HG03045 (cell line): ENCODE measurements at regions not wholly inside any gene's neighbourhood (a gene's known extent, or its start where the extent isn't known, plus 50 kb on each side); places are given as distances from the start of the nearest gene placed in this dataset.

Experiments used
- ATAC-seq: cut with Tn5 transposase; IDR thresholded peaks from one replicate; pipeline ENCODE4 v1.9.1; 2021; ENCODE audit warnings: mild to moderate bottlenecking, moderate library complexity; ENCODE audit not compliant: unreplicated experiment

- ATAC-seq: no peak
These were observed 73.9 kb downstream of the WNT5A start for GRCh38 chr3:55413236-55413635.

- no peak for ATAC-seq
These were observed 74.6 kb downstream of the WNT5A start for GRCh38 chr3:55412545-55412944.

GRCh38 chr3:55409806-55410205 is 77.3 kb downstream of the WNT5A start:
- no peak for ATAC-seq

- no peak for ATAC-seq
These were observed 78.8 kb downstream of the WNT5A start for GRCh38 chr3:55408193-55408826.

- no peak for ATAC-seq
These were observed 79.7 kb downstream of the WNT5A start for GRCh38 chr3:55407426-55407820.

GRCh38 chr3:55406696-55407425 is 80.2 kb downstream of the WNT5A start:
- ATAC-seq: no peak

GRCh38 chr3:55405436-55405835 is 81.7 kb downstream of the WNT5A start:
- no peak for ATAC-seq

GRCh38 chr3:55402886-55403609 is 84.1 kb downstream of the WNT5A start:
- ATAC-seq: no peak

GRCh38 chr3:55380561-55380960 is 106.5 kb downstream of the WNT5A start:
- no peak for ATAC-seq

GRCh38 chr3:55376753-55377347 is 110.3 kb downstream of the WNT5A start:
- no peak for ATAC-seq

GRCh38 chr3:55373423-55373822 is 113.7 kb downstream of the WNT5A start:
- ATAC-seq: no peak

- ATAC-seq: no peak
These were observed 116.8 kb downstream of the WNT5A start for GRCh38 chr3:55370272-55370671.

GRCh38 chr3:55369141-55369847 is 117.8 kb downstream of the WNT5A start:
- no peak for ATAC-seq

GRCh38 chr3:55368366-55368765 is 118.7 kb downstream of the WNT5A start:
- no peak for ATAC-seq

- no peak for ATAC-seq
These were observed 119.7 kb downstream of the WNT5A start for GRCh38 chr3:55367384-55367783.

GRCh38 chr3:55364421-55364820 is 122.7 kb downstream of the WNT5A start:
- ATAC-seq: no peak

- ATAC-seq: no peak
These were observed 124.7 kb downstream of the WNT5A start for GRCh38 chr3:55362210-55362960.

- ATAC-seq: no peak
These were observed 129.3 kb downstream of the WNT5A start for GRCh38 chr3:55357796-55358195.

GRCh38 chr3:55352668-55353067 is 134.4 kb downstream of the WNT5A start:
- no peak for ATAC-seq

- ATAC-seq: no peak
These were observed 137.3 kb downstream of the WNT5A start for GRCh38 chr3:55349851-55350250.
